GM23248 (cell line): ENCODE measurements at regions not wholly inside any gene's neighbourhood (a gene's known extent, or its start where the extent isn't known, plus 50 kb on each side); places are given as distances from the start of the nearest gene placed in this dataset.
A peak's percentile ranks its signal among the peaks of the same experiment; 100 is the strongest.

ENCODE experiments used
- DNase-seq: peaks from one replicate; pipeline ENCODE4 v3.0.0-alpha.2; 2015
- H2AFZ ChIP-seq: fragments of 200-600 bp; sonication (generic); 2 replicates; pipeline ENCODE4 v1.6.1; 2016; ENCODE audit warnings: antibody characterized with exemption
- H3F3A ChIP-seq: fragments of 200-600 bp; sonication (generic); 2 replicates; pipeline ENCODE4 v1.6.1; 2016; ENCODE audit warnings: mild to moderate bottlenecking, antibody characterized with exemption, mixed run types; ENCODE audit not compliant: insufficient read depth
- H3K27ac ChIP-seq: fragments of 200-600 bp; sonication (generic); 2 replicates; pipeline ENCODE4 v1.5.1; 2016; ENCODE audit warnings: mild to moderate bottlenecking
- H3K27me3 ChIP-seq: fragments of 200-600 bp; sonication (generic); replicated peaks from 2 replicates; pipeline ENCODE4 v1.6.1; 2016; ENCODE audit warnings: mild to moderate bottlenecking; ENCODE audit not compliant: insufficient read depth
- H3K36me3 ChIP-seq: fragments of 200-600 bp; sonication (generic); 2 replicates; pipeline ENCODE4 v1.6.1; 2016; ENCODE audit warnings: low read depth, mild to moderate bottlenecking
- H3K4me1 ChIP-seq: fragments of 200-600 bp; sonication (generic); 2 replicates; pipeline ENCODE4 v1.6.1; 2016; ENCODE audit warnings: mild to moderate bottlenecking; ENCODE audit not compliant: insufficient read depth
- H3K4me2 ChIP-seq: fragments of 200-600 bp; sonication (generic); one replicate; pipeline ENCODE4 v1.6.1; 2016; ENCODE audit warnings: mild to moderate bottlenecking; ENCODE audit not compliant: unreplicated experiment
- H3K4me3 ChIP-seq: fragments of 200-600 bp; sonication (generic); 2 replicates; pipeline ENCODE4 v1.5.1; 2016; ENCODE audit warnings: mild to moderate bottlenecking
- H3K79me2 ChIP-seq: fragments of 200-600 bp; sonication (generic); 2 replicates; pipeline ENCODE4 v1.6.1; 2016; ENCODE audit warnings: mild to moderate bottlenecking; ENCODE audit not compliant: insufficient read depth
- H3K9ac ChIP-seq: fragments of 200-600 bp; sonication (generic); 2 replicates; pipeline ENCODE4 v1.6.1; 2016; ENCODE audit warnings: mild to moderate bottlenecking
- H3K9me2 ChIP-seq: fragments of 200-600 bp; sonication (generic); 2 replicates; pipeline ENCODE4 v1.6.1; 2016; ENCODE audit warnings: mixed run types, mild to moderate bottlenecking, moderate library complexity; ENCODE audit not compliant: insufficient read depth
- H3K9me3 ChIP-seq: fragments of 200-600 bp; sonication (generic); one replicate; pipeline ENCODE4 v1.6.1; 2017; ENCODE audit warnings: low read depth
- H4K20me1 ChIP-seq: fragments of 200-600 bp; sonication (generic); 2 replicates; pipeline ENCODE4 v1.6.0; 2016; ENCODE audit not compliant: insufficient read depth
- EZH2 ChIP-seq: fragments of 200-600 bp; sonication (generic); IDR thresholded peaks from 2 replicates; pipeline ENCODE4 v1.6.1; 2018; ENCODE audit warnings: antibody characterized with exemption, mild to moderate bottlenecking; ENCODE audit not compliant: insufficient read depth, poor library complexity, severe bottlenecking
- EZH2phosphoT487 ChIP-seq: fragments of 200-600 bp; sonication (generic); IDR thresholded peaks from 2 replicates; pipeline ENCODE4 v1.6.1; 2018; ENCODE audit warnings: antibody characterized with exemption, moderate library complexity, mild to moderate bottlenecking, low read depth; ENCODE audit not compliant: insufficient read depth
- WGBS, 2 experiments: methylation state at CpG; one replicate each; pipeline ENCODE4 v1.1.6; 2015 to 2017; ENCODE audit warnings: low lambda C conversion rate in 2 of 2, low coverage in 1 of 2; ENCODE audit errors: missing lambda C conversion rate in 2 of 2; 5-methylcytosine and 5-hydroxymethylcytosine counted together
- in situ Hi-C: fragments of 300-500 bp; cut with MboI; formaldehyde crosslinking; loops from 2 replicates; pipeline ENCODE4 v1.15.0; 2020

GRCh38 chr15:38202361-38202760 lies 50.3 kb upstream of the SPRED1 start:
- in situ Hi-C loops, result no loop called here
- H3K9me2 ChIP-seq, result no peaks in the 10 kb centered on the region

More at GRCh38 chr15:38202361-38202760, 50.3 kb upstream of the SPRED1 start:
- Histone ChIP-seq H3K4me2 (no peak overlapping the region), H3K27me3 (no peaks in the 10 kb centered on the region), H3K79me2 (no peaks in the 10 kb centered on the region), H3K27ac (no peak overlapping the region), H3K36me3 (no peaks in the 10 kb centered on the region), H3K9me3 (no peaks in the 10 kb centered on the region), H3K4me1 (no peaks in the 10 kb centered on the region), H3K9ac (no peak overlapping the region), H4K20me1 (no peaks in the 10 kb centered on the region), H3F3A (no peaks in the 10 kb centered on the region), H2AFZ (no peak overlapping the region), H3K4me3 (no peak overlapping the region)
- 29 to 35% methylated on average over 1 of the region's 1 CpG for WGBS, 2 experiments
- TF ChIP-seq EZH2 (no peak), EZH2phosphoT487 (no peak)
- DNase-seq, result peak; percentile 9
